ENCODE measurements at regions not wholly inside any gene's neighbourhood (a gene's known extent, or its start where the extent isn't known, plus 50 kb on each side); places are given as distances from the start of the nearest gene placed in this dataset.
"Not testable (repeated sequence)": the region's sequence is repeated elsewhere in the genome, so short reads cannot be mapped to it uniquely, and the experiment has no call there.

DNA sequence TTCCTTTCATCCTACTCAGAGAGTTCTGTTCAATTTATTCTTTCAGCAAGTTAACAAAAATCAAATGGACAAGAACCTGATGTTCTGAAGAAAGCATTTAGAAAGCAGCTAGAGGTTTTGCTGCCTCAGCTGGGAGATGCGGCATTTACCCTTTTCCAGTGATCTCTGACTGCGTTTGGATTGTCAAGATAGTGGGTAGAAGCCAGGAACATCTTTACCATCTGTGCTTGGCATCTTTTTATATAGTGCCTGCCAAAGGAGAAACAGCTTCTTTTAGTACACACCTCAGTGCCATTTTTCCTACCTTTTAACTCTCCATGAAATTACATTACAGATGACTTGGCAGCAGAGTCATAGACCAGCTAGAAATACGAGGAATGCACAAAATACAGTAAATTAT is 680.8 kb downstream of the SLITRK1 start:
- FAIRE-seq, result no peak

- FAIRE-seq, result no peak
Measured at GRCh38 chr13:83197316-83197715, 685.0 kb downstream of the SLITRK1 start.

DNA sequence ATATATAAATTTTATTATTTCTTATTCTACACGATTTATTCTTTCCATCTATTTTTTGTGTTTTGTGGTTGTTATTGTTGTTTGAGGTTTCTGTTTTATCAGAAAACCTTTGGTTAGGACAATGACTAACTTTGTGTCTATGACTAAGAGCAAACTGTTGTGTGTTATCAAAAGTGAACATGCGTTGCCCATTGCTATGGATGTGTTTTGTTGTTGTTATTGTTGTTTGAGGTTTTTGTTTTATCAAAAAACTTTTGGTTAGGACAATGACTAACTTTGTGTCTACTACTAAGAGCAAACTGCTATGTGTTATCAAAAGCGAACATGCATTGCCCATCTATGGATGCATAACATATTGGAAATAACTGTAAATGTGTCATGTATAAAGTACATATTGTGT is 692.3 kb downstream of the SLITRK1 start:
- FAIRE-seq, result no peak

- no peak for FAIRE-seq
Measured at GRCh38 chr13:83184819-83185218, 697.5 kb downstream of the SLITRK1 start.

- FAIRE-seq, result no peak
Measured at GRCh38 chr13:83184150-83184475, 698.2 kb downstream of the SLITRK1 start.

GRCh38 chr13:83183439-83184149 is 698.7 kb downstream of the SLITRK1 start:
- FAIRE-seq, result no peak

- no peak for FAIRE-seq
Measured at GRCh38 chr13:83182845-83183244, 699.4 kb downstream of the SLITRK1 start.

DNA sequence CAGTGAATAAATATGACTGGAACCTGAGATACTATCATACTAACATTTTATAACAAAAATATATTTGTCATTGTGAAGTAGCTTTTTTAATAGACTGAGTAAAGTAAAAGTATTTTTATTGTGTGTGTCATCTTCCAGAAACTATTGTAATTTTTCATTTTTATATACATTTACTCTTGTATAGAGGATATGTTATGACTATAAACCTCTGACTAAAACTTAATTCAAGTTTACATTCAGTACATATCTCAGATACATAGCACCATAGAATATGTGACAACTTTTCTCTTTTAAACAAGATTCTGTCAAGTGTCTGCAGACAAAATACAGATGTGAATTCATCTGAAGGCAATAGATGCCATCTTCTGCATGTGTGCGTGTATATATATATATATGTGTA is 704.3 kb downstream of the SLITRK1 start:
- no peak for FAIRE-seq

DNA sequence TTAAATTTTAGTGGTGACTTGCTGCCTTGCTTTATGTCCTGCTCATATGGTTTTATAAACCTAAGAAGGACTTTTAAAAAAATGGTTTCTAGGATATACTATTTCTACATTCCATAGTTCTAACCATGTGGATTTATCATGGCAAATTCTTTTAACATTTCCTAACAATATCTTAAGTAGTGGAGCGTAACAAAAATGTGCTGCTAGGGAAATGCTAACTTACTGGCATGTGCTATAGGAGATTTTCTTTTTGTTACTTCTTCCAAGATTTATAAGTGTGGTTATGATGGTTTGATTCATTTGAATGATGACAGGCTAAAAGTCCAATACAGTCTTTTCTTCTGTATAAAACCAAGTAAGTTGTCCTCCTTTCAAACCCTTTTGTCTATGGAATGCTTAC is 713.7 kb downstream of the SLITRK1 start:
- FAIRE-seq, result no peak

DNA sequence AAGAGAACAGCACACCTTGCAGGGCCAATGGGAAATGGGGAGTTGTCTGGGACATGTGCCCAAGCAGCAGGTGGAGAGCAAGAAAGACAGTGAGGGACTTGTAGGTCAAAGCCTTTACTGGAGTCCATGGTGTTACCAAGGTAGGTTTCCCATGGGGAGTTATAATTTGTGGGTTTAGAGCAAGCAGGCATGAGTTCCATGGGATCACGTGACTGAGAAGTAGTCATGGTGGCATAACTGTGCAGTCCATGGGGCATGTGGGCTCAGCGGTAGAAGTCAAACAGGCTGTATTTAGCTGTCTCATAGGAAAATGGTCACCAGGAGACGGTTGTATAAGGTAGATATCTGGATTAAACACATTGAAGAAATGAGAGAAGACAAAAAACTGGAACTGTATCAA is 715.1 kb downstream of the SLITRK1 start:
- no peak for FAIRE-seq

DNA sequence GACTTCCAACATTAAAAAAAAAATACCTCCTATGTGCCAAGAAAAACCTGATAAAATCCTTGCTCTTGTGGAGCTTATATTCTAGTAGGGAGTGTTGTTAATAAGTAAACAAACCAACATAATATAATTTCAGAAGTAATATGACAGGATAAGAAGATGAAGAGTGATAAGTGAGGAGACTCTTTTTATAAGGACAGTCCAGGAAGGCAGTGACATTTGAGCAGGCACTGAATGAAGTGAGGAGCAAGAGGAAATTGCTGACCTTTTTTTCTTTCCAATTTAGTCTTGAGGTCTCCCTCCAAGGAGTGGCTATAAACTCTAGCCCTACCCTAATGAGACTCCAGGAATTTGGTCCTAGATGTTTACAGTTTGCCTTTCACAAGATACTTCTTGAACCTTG is 715.7 kb downstream of the SLITRK1 start:
- no peak for FAIRE-seq

GRCh38 chr13:83162493-83162892 is 719.8 kb downstream of the SLITRK1 start:
- FAIRE-seq, result no peak

- FAIRE-seq, result no peak
Measured at GRCh38 chr13:83153848-83154247, 728.4 kb downstream of the SLITRK1 start.

- no peak for FAIRE-seq
Measured at GRCh38 chr13:83151308-83151660, 731.0 kb downstream of the SLITRK1 start.

GRCh38 chr13:83150616-83151307 is 731.5 kb downstream of the SLITRK1 start:
- FAIRE-seq, result no peak

GRCh38 chr13:83136660-83137059 is 745.6 kb downstream of the SLITRK1 start:
- no peak for FAIRE-seq

GRCh38 chr13:83125791-83126190 is 756.5 kb downstream of the SLITRK1 start:
- no peak for FAIRE-seq

- no peak for FAIRE-seq
Measured at GRCh38 chr13:83121896-83122295, 760.4 kb downstream of the SLITRK1 start.

DNA sequence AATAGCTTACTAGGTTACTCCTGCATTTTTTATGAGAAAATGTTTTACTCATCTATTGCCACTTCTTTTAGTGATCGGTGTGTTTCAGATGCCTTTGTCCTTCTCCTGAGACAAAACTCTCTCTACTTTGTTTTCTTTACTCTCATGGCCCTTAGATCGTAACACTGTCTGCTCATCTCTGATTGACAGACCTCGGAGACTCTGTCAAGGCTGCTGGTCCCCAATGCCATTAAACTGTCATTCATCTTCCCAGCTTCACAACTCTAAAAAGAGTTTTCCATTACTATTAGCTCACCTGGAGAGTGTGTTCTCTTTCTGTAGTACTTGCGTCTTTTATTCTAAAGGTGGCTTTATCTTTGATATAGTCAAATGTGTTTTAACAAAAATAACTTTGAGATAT is 765.2 kb downstream of the SLITRK1 start:
- no peak for FAIRE-seq

- FAIRE-seq, result not testable (repeated sequence)
Measured at GRCh38 chr13:83101574-83102247, 780.6 kb downstream of the SLITRK1 start.

DNA sequence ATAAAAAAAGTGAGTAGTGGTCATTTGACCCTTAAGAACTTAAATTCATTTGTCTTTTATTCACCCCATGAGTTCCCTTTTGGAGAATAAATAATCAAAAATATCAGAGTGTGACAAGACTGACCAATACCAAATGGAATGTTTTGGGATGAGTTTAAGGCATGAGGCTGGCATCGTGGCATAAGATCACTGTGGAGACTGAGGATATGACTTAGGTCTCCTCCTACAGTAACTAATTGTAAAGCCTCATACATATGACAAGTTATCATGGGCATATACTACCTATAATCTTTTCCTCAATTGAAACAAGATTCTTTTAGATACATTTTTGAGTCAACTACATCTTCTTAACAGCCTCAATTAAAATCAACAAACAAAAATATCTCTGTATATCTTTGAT is 782.0 kb downstream of the SLITRK1 start:
- no peak for FAIRE-seq

- FAIRE-seq, result no peak
Measured at GRCh38 chr13:83088858-83089257, 793.4 kb downstream of the SLITRK1 start.

- no peak for FAIRE-seq
Measured at GRCh38 chr13:83086948-83087347, 795.3 kb downstream of the SLITRK1 start.

DNA sequence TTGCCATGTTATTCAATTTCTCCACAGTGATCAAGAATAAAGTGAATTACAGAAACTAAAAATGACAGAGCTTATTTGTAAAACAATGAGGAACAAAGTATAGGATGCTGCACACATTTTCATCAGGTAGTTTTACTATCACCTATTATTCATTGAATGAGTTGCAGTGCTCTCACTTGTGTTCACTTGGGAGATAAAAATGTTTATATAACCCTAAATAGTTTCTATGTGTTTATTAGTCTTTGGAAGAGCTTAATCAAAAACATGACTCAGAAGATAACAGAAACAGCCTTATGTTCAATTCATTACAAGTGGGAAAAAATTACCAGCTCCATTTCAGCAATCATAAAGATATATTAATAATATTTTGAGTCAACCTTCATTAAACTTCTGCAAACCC is 796.2 kb downstream of the SLITRK1 start:
- no peak for FAIRE-seq
